Neural cell (in vitro differentiated cells): ENCODE measurements at regions not wholly inside any gene's neighbourhood (a gene's known extent, or its start where the extent isn't known, plus 50 kb on each side); places are given as distances from the start of the nearest gene placed in this dataset.

Source experiments
- H2AFZ ChIP-seq: fragments of 200-600, 300-800 bp; sonication (generic), shearing (Covaris generic); 2 replicates; pipeline ENCODE4 v1.6.0; 2014; ENCODE audit warnings: low read depth, mild to moderate bottlenecking, antibody characterized with exemption, low read length, moderate library complexity
- H3F3A ChIP-seq: fragments of 200-600 bp; shearing (Covaris generic); 2 replicates; pipeline ENCODE4 v1.6.1; 2016; ENCODE audit warnings: mild to moderate bottlenecking, moderate library complexity, mixed read lengths, antibody characterized with exemption, low read length; ENCODE audit not compliant: insufficient read depth, poor library complexity, severe bottlenecking
- H3K27ac ChIP-seq: fragments of 200-600, 300-800 bp; sonication (generic), shearing (Covaris generic); 2 replicates; pipeline ENCODE4 v1.5.1; 2014; ENCODE audit warnings: mild to moderate bottlenecking, low read length, moderate library complexity
- H3K27me3 ChIP-seq: fragments of 300-800, 200-600 bp; sonication (generic), shearing (Covaris generic); 2 replicates; pipeline ENCODE4 v1.6.0; 2014; ENCODE audit warnings: mild to moderate bottlenecking, low read depth, low read length, moderate library complexity; ENCODE audit not compliant: insufficient read depth
- H3K36me3 ChIP-seq: fragments of 300-800, 200-600 bp; sonication (generic), shearing (Covaris generic); 2 replicates; pipeline ENCODE4 v1.5.1; 2014; ENCODE audit warnings: mild to moderate bottlenecking, antibody characterized with exemption, low read length, moderate library complexity; ENCODE audit not compliant: insufficient read depth
- H3K4me2 ChIP-seq: fragments of 300-800, 200-600 bp; sonication (generic), shearing (Covaris generic); 2 replicates; pipeline ENCODE4 v1.6.0; 2014; ENCODE audit warnings: mild to moderate bottlenecking, low read length
- H3K4me3 ChIP-seq: fragments of 300-800, 200-600 bp; sonication (generic), shearing (Covaris generic); 2 replicates; pipeline ENCODE4 v1.5.1; 2014; ENCODE audit warnings: mild to moderate bottlenecking, low read length, moderate library complexity
- H3K79me2 ChIP-seq: fragments of 200-600 bp; shearing (Covaris generic); replicated peaks from 2 replicates; pipeline ENCODE4 v1.6.0; 2014; ENCODE audit warnings: mild to moderate bottlenecking, low read length, moderate library complexity; ENCODE audit not compliant: insufficient read depth
- H3K9ac ChIP-seq: fragments of 300-800, 200-600 bp; sonication (generic), shearing (Covaris generic); 2 replicates; pipeline ENCODE4 v1.6.1; 2016; ENCODE audit warnings: mild to moderate bottlenecking, low read length, mixed read lengths
- H3K9me2 ChIP-seq: fragments of 200-600 bp; shearing (Covaris generic); 2 replicates; pipeline ENCODE4 v1.6.1; 2016; ENCODE audit warnings: mild to moderate bottlenecking, low read length, mixed read lengths; ENCODE audit not compliant: insufficient read depth
- H3K9me3 ChIP-seq: fragments of 200-600, 300-800 bp; sonication (generic), shearing (Covaris generic); 2 replicates; pipeline ENCODE4 v1.6.1; 2016; ENCODE audit warnings: mild to moderate bottlenecking, mixed run types, low read length, moderate library complexity, mixed read lengths
- H4K20me1 ChIP-seq: fragments of 200-600 bp; shearing (Covaris generic); 2 replicates; pipeline ENCODE4 v1.6.1; 2016; ENCODE audit warnings: mild to moderate bottlenecking, mixed run types; ENCODE audit not compliant: insufficient read depth
- CTCF ChIP-seq: fragments of 450-650 bp; IDR thresholded peaks from 2 replicates; pipeline ENCODE4 v1.5.1; 2014; ENCODE audit warnings: antibody characterized with exemption, mild to moderate bottlenecking, moderate library complexity; ENCODE audit not compliant: poor library complexity, severe bottlenecking
- EP300 ChIP-seq: fragments of 450-650 bp; conservative IDR thresholded peaks from 2 replicates; pipeline ENCODE4 v1.6.1; 2014; ENCODE audit warnings: antibody characterized with exemption, mild to moderate bottlenecking, moderate library complexity; ENCODE audit not compliant: poor library complexity, severe bottlenecking
- EZH2 ChIP-seq: fragments of 200-600, 300-800 bp; shearing (Covaris generic), sonication (generic); IDR thresholded peaks from 2 replicates; pipeline ENCODE4 v1.6.1; 2014; ENCODE audit warnings: antibody characterized with exemption, low read length, borderline replicate concordance, mild to moderate bottlenecking; ENCODE audit not compliant: insufficient read depth, poor library complexity, severe bottlenecking
- MXI1 ChIP-seq: fragments of 450-650 bp; conservative IDR thresholded peaks from 2 replicates; pipeline ENCODE4 v1.6.1; 2014; ENCODE audit warnings: antibody characterized with exemption, mild to moderate bottlenecking; ENCODE audit not compliant: poor library complexity, severe bottlenecking
- POLR2AphosphoS5 ChIP-seq: IDR thresholded peaks from 2 replicates; pipeline ENCODE4 v1.6.1; 2012
- RAD21 ChIP-seq: fragments of 450-650 bp; conservative IDR thresholded peaks from 2 replicates; pipeline ENCODE4 v1.6.1; 2014; ENCODE audit warnings: antibody characterized with exemption, mild to moderate bottlenecking, moderate library complexity
- REST ChIP-seq: IDR thresholded peaks from 2 replicates; pipeline ENCODE4 v1.6.1; 2012; ENCODE audit warnings: borderline replicate concordance
- SMC3 ChIP-seq: fragments of 450-650 bp; conservative IDR thresholded peaks from 2 replicates; pipeline ENCODE4 v1.6.1; 2014; ENCODE audit warnings: antibody characterized with exemption, mild to moderate bottlenecking, moderate library complexity; ENCODE audit not compliant: poor library complexity
- TAF1 ChIP-seq: IDR thresholded peaks from 2 replicates; pipeline ENCODE4 v1.6.1; 2012; ENCODE audit warnings: low read depth

GRCh38 chr4:187069398-187069797 lies 345.7 kb upstream of the FAT1 start:
- H3K36me3 ChIP-seq: no peaks in the 10 kb centered on the region
- no peaks in the 10 kb centered on the region for H3K9me3 ChIP-seq
- H3F3A ChIP-seq: no peaks in the 10 kb centered on the region
- H3K79me2 ChIP-seq: no peaks in the 10 kb centered on the region
- no peak overlapping the region for H3K9ac ChIP-seq
- no peaks in the 10 kb centered on the region for H4K20me1 ChIP-seq
- H3K4me2 ChIP-seq: no peak overlapping the region
- no peak overlapping the region for H3K27ac ChIP-seq
- TF ChIP-seq REST: no peak
- no peak for TF ChIP-seq SMC3
- no peak for TF ChIP-seq MXI1
- no peak for TF ChIP-seq RAD21
- TF ChIP-seq EZH2: no peak
- no peak for TF ChIP-seq TAF1
- TF ChIP-seq POLR2AphosphoS5: no peak
- no peak for TF ChIP-seq CTCF
- no peak for TF ChIP-seq EP300
- no peaks in the 10 kb centered on the region for H3K9me2 ChIP-seq
- no peak overlapping the region for H2AFZ ChIP-seq
- no peak overlapping the region for H3K4me3 ChIP-seq
- H3K27me3 ChIP-seq: no peaks in the 10 kb centered on the region

DNA sequence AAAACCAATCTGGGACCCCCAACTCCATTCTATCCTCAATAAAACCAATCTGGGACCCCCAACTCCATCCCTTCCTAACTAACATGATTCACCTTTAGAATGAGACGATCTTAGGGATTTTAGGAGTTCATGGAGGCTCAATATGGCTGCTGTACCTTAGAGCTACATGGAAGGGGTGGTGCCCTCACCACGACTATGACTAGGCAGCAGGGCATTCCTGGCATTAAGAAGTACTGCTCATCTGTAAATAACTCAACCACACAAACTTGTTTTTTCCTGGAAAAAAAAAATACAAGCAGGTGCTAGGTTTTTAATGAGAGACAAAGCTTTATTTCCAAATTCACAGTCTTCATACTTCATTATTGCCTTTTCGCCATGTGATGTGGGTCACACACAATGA lies 346.5 kb upstream of the FAT1 start:
- H3K4me2 ChIP-seq: no peak overlapping the region
- no peaks in the 10 kb centered on the region for H3K9me3 ChIP-seq
- H3K79me2 ChIP-seq: no peaks in the 10 kb centered on the region
- H3K9me2 ChIP-seq: no peaks in the 10 kb centered on the region
- no peaks in the 10 kb centered on the region for H3F3A ChIP-seq
- no peak overlapping the region for H3K27ac ChIP-seq
- no peaks in the 10 kb centered on the region for H3K36me3 ChIP-seq
- H3K27me3 ChIP-seq: no peaks in the 10 kb centered on the region
- TF ChIP-seq RAD21: no peak
- no peak for TF ChIP-seq EZH2
- TF ChIP-seq EP300: no peak
- no peak for TF ChIP-seq REST
- H3K4me3 ChIP-seq: no peak overlapping the region
- no peak overlapping the region for H2AFZ ChIP-seq
- H4K20me1 ChIP-seq: no peaks in the 10 kb centered on the region
- no peak overlapping the region for H3K9ac ChIP-seq
